PC-9 (cell line): ENCODE measurements at regions not wholly inside any gene's neighbourhood (a gene's known extent, or its start where the extent isn't known, plus 50 kb on each side); places are given as distances from the start of the nearest gene placed in this dataset.

ENCODE experiments used
- BruUV-seq: library from RNA; stranded (reverse); fragments of 400-500 nt; replicated peaks from 2 replicates; lab custom pipeline; 2021; lab: Mats Ljungman, UMichigan
- CTCF ChIA-PET: fragments of 300-600 bp; sonication (Branson Sonifier 250); formaldehyde crosslinking; loops from one replicate; lab custom pipeline; 2022; ENCODE audit warnings: antibody characterized with exemption; lab: Charles Lee
- POLR2A ChIA-PET: fragments of 300-600 bp; sonication (Branson Sonifier 250); formaldehyde crosslinking; loops from one replicate; lab custom pipeline; 2022; ENCODE audit warnings: antibody characterized with exemption; ENCODE audit not compliant: unreplicated experiment; lab: Charles Lee
- DNase-seq, 2 experiments: peaks; one replicate each; pipeline versions ENCODE4 v3.0.0 to v3.0.0-alpha.2; 2015 to 2022; ENCODE audit warnings: mixed read lengths in 1 of 2
- H2AFZ ChIP-seq: fragments of 200-600 bp; sonication (generic); 2 replicates; pipeline ENCODE4 v1.8.1; 2017; ENCODE audit warnings: antibody characterized with exemption
- H3F3A ChIP-seq: fragments of 200-600 bp; sonication (generic); 2 replicates; pipeline ENCODE4 v1.8.1; 2017; ENCODE audit warnings: antibody characterized with exemption, mild to moderate bottlenecking, low read depth; ENCODE audit not compliant: insufficient read depth
- H3K27ac ChIP-seq: fragments of 200-600 bp; sonication (generic); 2 replicates; pipeline ENCODE4 v1.6.1; 2016; ENCODE audit warnings: mixed run types
- H3K27me3 ChIP-seq: fragments of 200-600 bp; sonication (generic); 2 replicates; pipeline ENCODE4 v1.6.1; 2016; ENCODE audit warnings: low read depth, mixed run types; ENCODE audit not compliant: insufficient read depth
- H3K36me3 ChIP-seq: fragments of 200-600 bp; sonication (generic); 2 replicates; pipeline ENCODE4 v1.6.1; 2016; ENCODE audit warnings: low read depth, mixed run types
- H3K4me1 ChIP-seq: fragments of 200-600 bp; sonication (generic); replicated peaks from 2 replicates; pipeline ENCODE4 v1.6.1; 2016; ENCODE audit warnings: mixed run types; ENCODE audit not compliant: insufficient read depth
- H3K4me2 ChIP-seq: fragments of 200-600 bp; sonication (generic); 2 replicates; pipeline ENCODE4 v1.6.1; 2017; ENCODE audit warnings: mixed run types
- H3K4me3 ChIP-seq: fragments of 200-600 bp; sonication (generic); 2 replicates; pipeline ENCODE4 v1.6.1; 2016; ENCODE audit warnings: mixed run types
- H3K79me2 ChIP-seq: fragments of 200-600 bp; sonication (generic); 2 replicates; pipeline ENCODE4 v1.6.1; 2017; ENCODE audit warnings: low read depth, mixed run types
- H3K9me2 ChIP-seq: fragments of 200-600 bp; sonication (generic); 2 replicates; pipeline ENCODE4 v1.8.1; 2017; ENCODE audit warnings: mild to moderate bottlenecking; ENCODE audit not compliant: insufficient read depth
- H3K9me3 ChIP-seq: fragments of 200-600 bp; sonication (generic); 2 replicates; pipeline ENCODE4 v1.8.1; 2016; ENCODE audit warnings: low read depth; ENCODE audit not compliant: insufficient read depth
- H4K20me1 ChIP-seq: fragments of 200-600 bp; sonication (generic); 2 replicates; pipeline ENCODE4 v1.8.1; 2017; ENCODE audit not compliant: insufficient read depth
- EZH2 ChIP-seq: fragments of 200-600 bp; sonication (generic); IDR thresholded peaks from 2 replicates; pipeline ENCODE4 v1.8.0; 2017; ENCODE audit warnings: antibody characterized with exemption, low read depth
- intact Hi-C: fragments of 100-400 bp; cut with micrococcal nuclease; formaldehyde crosslinking; loops from one replicate; pipeline ENCODE4 v1.10.0; 2022; ENCODE audit not compliant: unreplicated experiment
- TF ChIP-seq, protein P1 (sequence below): fragments of 200-600 bp; sonication (generic); conservative IDR thresholded peaks from 2 replicates; pipeline ENCODE4 v1.6.1; 2017; ENCODE audit warnings: mixed run types, antibody characterized with exemption, mild to moderate bottlenecking, moderate library complexity

GRCh38 chr22:49538006-49538405, 289.7 kb downstream of the BRD1 start:
- H4K20me1 ChIP-seq = no peaks in the 10 kb centered on the region
- H3K4me2 ChIP-seq = no peak overlapping the region
- DNase-seq = no peak
- H3K9me2 ChIP-seq = no peaks in the 10 kb centered on the region
- peaks cover 98% of the 10 kb centered on the region for H3K27me3 ChIP-seq
- H3K79me2 ChIP-seq = no peaks in the 10 kb centered on the region
- no peaks in the 10 kb centered on the region for H3K9me3 ChIP-seq
- no TSS peak for BruUV-seq
- POLR2A ChIA-PET = no interaction called here
- H3K4me3 ChIP-seq = no peak overlapping the region
- H3K27ac ChIP-seq = no peak overlapping the region
- H3K36me3 ChIP-seq = no peaks in the 10 kb centered on the region
- H2AFZ ChIP-seq = no peak overlapping the region
- CTCF ChIA-PET = no interaction called here
- intact Hi-C loops = loop anchor here (5.0 kb wide), 1 partner anchor 51 kb away; no protein-coding TSS in a partner anchor
- TF ChIP-seq, protein P1, sequence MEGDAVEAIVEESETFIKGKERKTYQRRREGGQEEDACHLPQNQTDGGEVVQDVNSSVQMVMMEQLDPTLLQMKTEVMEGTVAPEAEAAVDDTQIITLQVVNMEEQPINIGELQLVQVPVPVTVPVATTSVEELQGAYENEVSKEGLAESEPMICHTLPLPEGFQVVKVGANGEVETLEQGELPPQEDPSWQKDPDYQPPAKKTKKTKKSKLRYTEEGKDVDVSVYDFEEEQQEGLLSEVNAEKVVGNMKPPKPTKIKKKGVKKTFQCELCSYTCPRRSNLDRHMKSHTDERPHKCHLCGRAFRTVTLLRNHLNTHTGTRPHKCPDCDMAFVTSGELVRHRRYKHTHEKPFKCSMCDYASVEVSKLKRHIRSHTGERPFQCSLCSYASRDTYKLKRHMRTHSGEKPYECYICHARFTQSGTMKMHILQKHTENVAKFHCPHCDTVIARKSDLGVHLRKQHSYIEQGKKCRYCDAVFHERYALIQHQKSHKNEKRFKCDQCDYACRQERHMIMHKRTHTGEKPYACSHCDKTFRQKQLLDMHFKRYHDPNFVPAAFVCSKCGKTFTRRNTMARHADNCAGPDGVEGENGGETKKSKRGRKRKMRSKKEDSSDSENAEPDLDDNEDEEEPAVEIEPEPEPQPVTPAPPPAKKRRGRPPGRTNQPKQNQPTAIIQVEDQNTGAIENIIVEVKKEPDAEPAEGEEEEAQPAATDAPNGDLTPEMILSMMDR = no peak
- TF ChIP-seq EZH2 = no peak
- no peaks in the 10 kb centered on the region for H3F3A ChIP-seq
- no peaks in the 10 kb centered on the region for H3K4me1 ChIP-seq

DNA sequence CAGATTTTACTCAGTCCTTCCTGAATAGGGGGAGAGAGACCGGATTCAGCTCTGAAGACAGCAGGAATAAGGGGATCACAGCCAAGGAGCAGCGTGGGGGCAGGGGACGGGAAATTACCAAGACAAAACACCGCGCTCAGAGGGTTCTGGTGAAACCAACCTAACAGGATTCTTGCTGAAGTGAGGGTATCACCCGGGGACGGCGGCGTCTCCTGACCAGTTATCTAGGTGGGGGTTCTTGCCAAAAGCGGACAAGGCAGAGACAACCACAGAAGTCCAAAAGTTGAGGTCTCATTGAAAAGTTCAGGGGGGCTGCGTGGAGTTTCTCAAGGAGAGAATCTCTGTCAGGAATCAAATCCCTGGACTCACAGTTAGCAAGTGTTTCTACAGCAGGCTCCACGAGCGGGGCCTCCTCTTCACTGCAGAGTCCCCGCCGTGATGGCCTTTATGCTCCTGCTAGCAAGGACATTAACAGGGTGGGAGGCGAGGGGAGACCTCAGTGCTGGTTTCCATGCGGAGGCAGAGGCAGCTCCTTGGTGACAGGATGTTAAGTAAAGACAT, 291.0 kb downstream of the BRD1 start:
- POLR2A ChIA-PET = no interaction called here
- no peak for DNase-seq
- no peaks in the 10 kb centered on the region for H3K4me1 ChIP-seq
- no peak for TF ChIP-seq EZH2
- TF ChIP-seq, protein P1 = no peak
- H3K27ac ChIP-seq = no peak overlapping the region
- no peaks in the 10 kb centered on the region for H3K9me3 ChIP-seq
- no peaks in the 10 kb centered on the region for H3K36me3 ChIP-seq
- no TSS peak for BruUV-seq
- no peak overlapping the region for H3K4me2 ChIP-seq
- no peaks in the 10 kb centered on the region for H3K9me2 ChIP-seq
- H3K27me3 ChIP-seq = peaks cover 97% of the 10 kb centered on the region
- intact Hi-C loops = loop anchor here (5.0 kb wide), 1 partner anchor 49 kb away; no protein-coding TSS in a partner anchor
- H3K79me2 ChIP-seq = no peaks in the 10 kb centered on the region
- H3F3A ChIP-seq = no peaks in the 10 kb centered on the region
- CTCF ChIA-PET = no interaction called here
- H3K4me3 ChIP-seq = no peak overlapping the region
- no peaks in the 10 kb centered on the region for H4K20me1 ChIP-seq
- no peak overlapping the region for H2AFZ ChIP-seq

GRCh38 chr22:49535527-49536125, 292.0 kb downstream of the BRD1 start:
- Histone ChIP-seq H3K79me2 (no peaks in the 10 kb centered on the region), H3K36me3 (no peaks in the 10 kb centered on the region), H2AFZ (no peak overlapping the region), H3K4me1 (no peaks in the 10 kb centered on the region), H3K9me3 (no peaks in the 10 kb centered on the region), H3K4me2 (no peak overlapping the region), H3K9me2 (no peaks in the 10 kb centered on the region), H3K27me3 (peaks cover 97% of the 10 kb centered on the region), H3K27ac (no peak overlapping the region), H3K4me3 (no peak overlapping the region), H3F3A (no peaks in the 10 kb centered on the region), H4K20me1 (no peaks in the 10 kb centered on the region)
- CTCF ChIA-PET = no interaction called here
- no peak for TF ChIP-seq EZH2
- TF ChIP-seq, protein P1 = no peak
- BruUV-seq = no TSS peak
- DNase-seq = no peak
- POLR2A ChIA-PET = no interaction called here
- intact Hi-C loops = loop anchor here (5.0 kb wide), 1 partner anchor 48 kb away; no protein-coding TSS in a partner anchor
